Cardiac muscle cell (in vitro differentiated cells and primary cell): ENCODE measurements at regions not wholly inside any gene's neighbourhood (a gene's known extent, or its start where the extent isn't known, plus 50 kb on each side); places are given as distances from the start of the nearest gene placed in this dataset.
A peak's percentile ranks its signal among the peaks of the same experiment; 100 is the strongest.

Experiments used
- DNase-seq, 2 donors: peaks; one replicate each; pipeline versions ENCODE4 v3.0.0 to v3.0.0-alpha.2; 2010 to 2017; ENCODE audit warnings: low read depth in 1 of 2, low spot score in 1 of 2
- H3K27ac ChIP-seq: fragments of 200-600 bp; sonication (generic); 2 replicates; pipeline ENCODE4 v1.5.1; 2016
- H3K27me3 ChIP-seq: fragments of 200-600 bp; sonication (generic); 2 replicates; pipeline ENCODE4 v1.6.0; 2016; ENCODE audit warnings: control low read depth
- H3K36me3 ChIP-seq: fragments of 200-600 bp; sonication (generic); 2 replicates; pipeline ENCODE4 v1.5.1; 2016; ENCODE audit warnings: control low read depth
- H3K4me1 ChIP-seq: fragments of 200-600 bp; sonication (generic); 2 replicates; pipeline ENCODE4 v1.8.1; 2017; ENCODE audit warnings: low read depth, mild to moderate bottlenecking, mixed run types
- H3K4me3 ChIP-seq: fragments of 200-600 bp; sonication (generic); 2 replicates; pipeline ENCODE4 v1.5.1; 2016; ENCODE audit warnings: mild to moderate bottlenecking
- H3K9me3 ChIP-seq: fragments of 200-600 bp; sonication (generic); 2 replicates; pipeline ENCODE4 v1.5.1; 2017; ENCODE audit warnings: low read depth, mild to moderate bottlenecking, control low read depth
- CTCF ChIP-seq: IDR thresholded peaks from 2 replicates; pipeline ENCODE4 v1.5.1; 2012; ENCODE audit warnings: low read depth, mild to moderate bottlenecking, low read length

GRCh38 chr11:119974467-119974866 lies 163.4 kb downstream of the TRIM29 start:
- no peak for DNase-seq
- no peaks in the 10 kb centered on the region for H3K27me3 ChIP-seq
- TF ChIP-seq CTCF, result no peak
- H3K36me3 ChIP-seq, result no peaks in the 10 kb centered on the region
- H3K4me3 ChIP-seq, result no peak overlapping the region
- peaks cover 23% of the 10 kb centered on the region for H3K4me1 ChIP-seq
- H3K27ac ChIP-seq, result no peak overlapping the region
- H3K9me3 ChIP-seq, result no peaks in the 10 kb centered on the region

GRCh38 chr11:119974051-119974450 lies 163.9 kb downstream of the TRIM29 start:
- no peak for DNase-seq
- Histone ChIP-seq H3K4me1 (peaks cover 23% of the 10 kb centered on the region), H3K27ac (no peak overlapping the region), H3K27me3 (no peaks in the 10 kb centered on the region), H3K4me3 (no peak overlapping the region), H3K36me3 (no peaks in the 10 kb centered on the region), H3K9me3 (no peaks in the 10 kb centered on the region)
- no peak for TF ChIP-seq CTCF

GRCh38 chr11:119972281-119972680 lies 165.6 kb downstream of the TRIM29 start:
- no peak for DNase-seq
- Histone ChIP-seq H3K9me3 (no peaks in the 10 kb centered on the region), H3K27me3 (no peaks in the 10 kb centered on the region), H3K4me1 (peaks cover 18% of the 10 kb centered on the region), H3K36me3 (no peaks in the 10 kb centered on the region), H3K27ac (no peak overlapping the region), H3K4me3 (no peak overlapping the region)
- TF ChIP-seq CTCF, result no peak

GRCh38 chr11:119970555-119971304 lies 167.2 kb downstream of the TRIM29 start:
- Histone ChIP-seq H3K9me3 (no peaks in the 10 kb centered on the region), H3K4me1 (peaks cover 12% of the 10 kb centered on the region), H3K36me3 (no peaks in the 10 kb centered on the region), H3K4me3 (no peak overlapping the region), H3K27ac (no peak overlapping the region), H3K27me3 (no peaks in the 10 kb centered on the region)
- no peak for TF ChIP-seq CTCF
- DNase-seq, result no peak

GRCh38 chr11:119964136-119965025 lies 173.5 kb downstream of the TRIM29 start:
- H3K4me3 ChIP-seq, result no peak overlapping the region
- no peaks in the 10 kb centered on the region for H3K36me3 ChIP-seq
- no peaks in the 10 kb centered on the region for H3K4me1 ChIP-seq
- no peak for TF ChIP-seq CTCF
- H3K27me3 ChIP-seq, result no peaks in the 10 kb centered on the region
- no peaks in the 10 kb centered on the region for H3K9me3 ChIP-seq
- peak in 1 of 2 donors; percentile 54 for DNase-seq
- no peak overlapping the region for H3K27ac ChIP-seq
